ENCODE measurements at regions not wholly inside any gene's neighbourhood (a gene's known extent, or its start where the extent isn't known, plus 50 kb on each side); places are given as distances from the start of the nearest gene placed in this dataset.

GRCh38 chr15:92565351-92566125 is 90.0 kb downstream of the FAM174B start:
- Histone ChIP-seq H3K9me3 (ENCODE audit: severe bottlenecking) (no peaks in the 10 kb centered on the region), H3K27me3 (ENCODE audit: insufficient read depth, poor library complexity, severe bottlenecking) (peaks cover 6% of the 10 kb centered on the region), H3K27ac (ENCODE audit: poor library complexity, severe bottlenecking) (no peak overlapping the region), H3K36me3 (ENCODE audit: low read depth) (no peaks in the 10 kb centered on the region), H3K4me1 (ENCODE audit: insufficient read depth, poor library complexity, severe bottlenecking) (no peaks in the 10 kb centered on the region), H3K4me3 (ENCODE audit: severe bottlenecking) (no peak overlapping the region)
- TF ChIP-seq CTCF (IDR thresholded peaks at IDR 0.05; ENCODE audit: poor library complexity, severe bottlenecking) = no peak
- ATAC-seq (ENCODE audit: low read depth) = no peak
- no peak for DNase-seq (ENCODE audit: low spot score)

GRCh38 chr15:92561754-92562153 is 93.8 kb downstream of the FAM174B start:
- Histone ChIP-seq H3K4me1 (ENCODE audit: insufficient read depth, poor library complexity, severe bottlenecking) (no peaks in the 10 kb centered on the region), H3K27ac (ENCODE audit: poor library complexity, severe bottlenecking) (no peak overlapping the region), H3K4me3 (ENCODE audit: severe bottlenecking) (no peak overlapping the region), H3K9me3 (ENCODE audit: severe bottlenecking) (no peaks in the 10 kb centered on the region), H3K36me3 (ENCODE audit: low read depth) (no peaks in the 10 kb centered on the region), H3K27me3 (ENCODE audit: insufficient read depth, poor library complexity, severe bottlenecking) (peaks cover 4% of the 10 kb centered on the region)
- TF ChIP-seq CTCF (IDR thresholded peaks at IDR 0.05; ENCODE audit: poor library complexity, severe bottlenecking) = no peak
- DNase-seq (ENCODE audit: low spot score) (no peak), ATAC-seq (ENCODE audit: low read depth) (no peak)

- Histone ChIP-seq H3K4me3 (ENCODE audit: severe bottlenecking) (no peak overlapping the region), H3K4me1 (ENCODE audit: insufficient read depth, poor library complexity, severe bottlenecking) (no peaks in the 10 kb centered on the region), H3K9me3 (ENCODE audit: severe bottlenecking) (no peaks in the 10 kb centered on the region), H3K27ac (ENCODE audit: poor library complexity, severe bottlenecking) (no peak overlapping the region), H3K27me3 (ENCODE audit: insufficient read depth, poor library complexity, severe bottlenecking) (peaks cover 32% of the 10 kb centered on the region), H3K36me3 (ENCODE audit: low read depth) (no peaks in the 10 kb centered on the region)
- DNase-seq (ENCODE audit: low spot score) (no peak), ATAC-seq (ENCODE audit: low read depth) (no peak)
- no peak for TF ChIP-seq CTCF (IDR thresholded peaks at IDR 0.05; ENCODE audit: poor library complexity, severe bottlenecking)
Measured at GRCh38 chr15:92553317-92553716, 102.3 kb downstream of the FAM174B start.

GRCh38 chr15:92545996-92546395 is 109.6 kb downstream of the FAM174B start:
- Histone ChIP-seq H3K4me1 (ENCODE audit: insufficient read depth, poor library complexity, severe bottlenecking) (no peaks in the 10 kb centered on the region), H3K4me3 (ENCODE audit: severe bottlenecking) (no peak overlapping the region), H3K27me3 (ENCODE audit: insufficient read depth, poor library complexity, severe bottlenecking) (peaks cover 19% of the 10 kb centered on the region), H3K27ac (ENCODE audit: poor library complexity, severe bottlenecking) (no peak overlapping the region), H3K9me3 (ENCODE audit: severe bottlenecking) (no peaks in the 10 kb centered on the region), H3K36me3 (ENCODE audit: low read depth) (no peaks in the 10 kb centered on the region)
- TF ChIP-seq CTCF (IDR thresholded peaks at IDR 0.05; ENCODE audit: poor library complexity, severe bottlenecking) = no peak
- ATAC-seq (ENCODE audit: low read depth) = no peak
- DNase-seq (ENCODE audit: low spot score) = no peak

Measured in RWPE2 (cell line).